Stimulated activated CD4-positive, alpha-beta T cell treated with anti-CD3 and anti-CD28 coated beads, TNF-alpha, amount 100 ng/mL, for 4 hours (primary cell): ENCODE measurements at regions not wholly inside any gene's neighbourhood (a gene's known extent, or its start where the extent isn't known, plus 50 kb on each side); places are given as distances from the start of the nearest gene placed in this dataset.

Experiments
- DNase-seq, 3 experiments: peaks; one replicate each; pipeline ENCODE4 v3.0.0-alpha.2; 2020; ENCODE audit warnings: low read depth in 3 of 3

- no peak for DNase-seq
Measured at GRCh38 chr14:53358166-53358565, 205.0 kb upstream of the DDHD1 start.

- no peak for DNase-seq
Measured at GRCh38 chr14:53356361-53357150, 203.4 kb upstream of the DDHD1 start.

- DNase-seq = no peak
Measured at GRCh38 chr14:53355581-53356112, 202.5 kb upstream of the DDHD1 start.

- DNase-seq = no peak
Measured at GRCh38 chr14:53354336-53354735, 201.2 kb upstream of the DDHD1 start.

- no peak for DNase-seq
Measured at GRCh38 chr14:53350866-53351265, 197.7 kb upstream of the DDHD1 start.

- no peak for DNase-seq
Measured at GRCh38 chr14:53350429-53350828, 197.3 kb upstream of the DDHD1 start.

- no peak for DNase-seq
Measured at GRCh38 chr14:53346988-53347387, 193.9 kb upstream of the DDHD1 start.

- no peak for DNase-seq
Measured at GRCh38 chr14:53341324-53341723, 188.2 kb upstream of the DDHD1 start.

GRCh38 chr14:53338192-53338591 lies 185.1 kb upstream of the DDHD1 start:
- DNase-seq = no peak

- no peak for DNase-seq
Measured at GRCh38 chr14:53336729-53337128, 183.6 kb upstream of the DDHD1 start.

- DNase-seq = no peak
Measured at GRCh38 chr14:53333809-53334208, 180.7 kb upstream of the DDHD1 start.

GRCh38 chr14:53331921-53332320 lies 178.8 kb upstream of the DDHD1 start:
- DNase-seq = no peak

- no peak for DNase-seq
Measured at GRCh38 chr14:53331247-53331646, 178.1 kb upstream of the DDHD1 start.

GRCh38 chr14:53330441-53330840 lies 177.3 kb upstream of the DDHD1 start:
- DNase-seq = no peak

- no peak for DNase-seq
Measured at GRCh38 chr14:53328841-53329240, 175.7 kb upstream of the DDHD1 start.

GRCh38 chr14:53327716-53328115 lies 174.6 kb upstream of the DDHD1 start:
- DNase-seq = no peak

- no peak for DNase-seq
Measured at GRCh38 chr14:53325176-53325806, 172.2 kb upstream of the DDHD1 start.

GRCh38 chr14:53316504-53316903 lies 163.4 kb upstream of the DDHD1 start:
- DNase-seq = no peak

- DNase-seq = no peak
Measured at GRCh38 chr14:53310412-53310811, 157.3 kb upstream of the DDHD1 start.

GRCh38 chr14:53306911-53307310 lies 153.8 kb upstream of the DDHD1 start:
- no peak for DNase-seq

- DNase-seq = peak in 2 of 3 experiments; percentile 14
Measured at GRCh38 chr14:53306267-53306721, 153.2 kb upstream of the DDHD1 start.

GRCh38 chr14:53304726-53305381 lies 151.7 kb upstream of the DDHD1 start:
- no peak for DNase-seq
